Kidney (tissue), 13 donors: ENCODE measurements at regions not wholly inside any gene's neighbourhood (a gene's known extent, or its start where the extent isn't known, plus 50 kb on each side); places are given as distances from the start of the nearest gene placed in this dataset.

Experiments used
- DNase-seq, 5 donors: peaks; one replicate each; pipeline ENCODE4 v3.0.0-alpha.2; 2013 to 2020
- FAIRE-seq: peaks from 2 replicates; lab custom pipeline; 2012; peaks lifted over from hg19 to GRCh38; lab: Jason Lieb, UNC
- H3K27ac ChIP-seq, 2 donors: one replicate each; pipeline ENCODE4 v1.7.0; 2013; ENCODE audit warnings: low read depth in 2 of 2, low read length in 2 of 2, inconsistent platforms in 1 of 2
- H3K27me3 ChIP-seq: one replicate; pipeline ENCODE4 v1.7.1; 2013; ENCODE audit warnings: low read length, inconsistent platforms; ENCODE audit not compliant: control insufficient read depth, insufficient read depth
- H3K36me3 ChIP-seq, 3 donors: one replicate each; pipeline versions ENCODE4 v1.7.0 to v1.7.1; 2013; ENCODE audit warnings: low read length in 3 of 3, control low read depth in 1 of 3, inconsistent platforms in 1 of 3; ENCODE audit not compliant: insufficient read depth in 3 of 3, control insufficient read depth in 2 of 3
- H3K4me1 ChIP-seq, 3 donors: one replicate each; pipeline versions ENCODE4 v1.7.0 to v1.7.1; 2013; ENCODE audit warnings: low read length in 3 of 3, inconsistent platforms in 1 of 3, low read depth in 1 of 3; ENCODE audit not compliant: control insufficient read depth in 2 of 3, insufficient read depth in 2 of 3
- H3K4me3 ChIP-seq, 3 donors: one replicate each; pipeline versions ENCODE4 v1.7.0 to v1.8.1; 2013; ENCODE audit warnings: low read length in 3 of 3, control low read depth in 1 of 3, inconsistent platforms in 1 of 3
- H3K9ac ChIP-seq, 3 donors: one replicate each; pipeline versions ENCODE4 v1.7.0 to v1.7.1; 2013; ENCODE audit warnings: low read length in 3 of 3, control low read depth in 1 of 3, inconsistent platforms in 1 of 3
- H3K9me3 ChIP-seq, 3 donors: one replicate each; pipeline versions ENCODE4 v1.7.0 to v1.7.1; 2013; ENCODE audit warnings: low read length in 3 of 3, control low read depth in 1 of 3, inconsistent platforms in 1 of 3; ENCODE audit not compliant: control insufficient read depth in 2 of 3, insufficient read depth in 1 of 3
- intact Hi-C: fragments of 100-400 bp; cut with DNase I; formaldehyde crosslinking; loops from one replicate; pipeline ENCODE4 v1.11.1; 2022
- TF ChIP-seq, protein P1 (sequence below): IDR thresholded peaks from 3 replicates; pipeline ENCODE4 v1.5.1; 2012; ENCODE audit warnings: mild to moderate bottlenecking, moderate library complexity, borderline replicate concordance; ENCODE audit not compliant: insufficient read depth; ENCODE audit errors: extremely low read depth
- donor health status: control.
- donor health status: control.
- donor health status: control.
- donor health status: control.
- donor health status: control.
- donor health status: DM: yes; HTN: yes; CAD: no.
- donor health status: Normal renal cell carcinoma (clear cell type).

DNA sequence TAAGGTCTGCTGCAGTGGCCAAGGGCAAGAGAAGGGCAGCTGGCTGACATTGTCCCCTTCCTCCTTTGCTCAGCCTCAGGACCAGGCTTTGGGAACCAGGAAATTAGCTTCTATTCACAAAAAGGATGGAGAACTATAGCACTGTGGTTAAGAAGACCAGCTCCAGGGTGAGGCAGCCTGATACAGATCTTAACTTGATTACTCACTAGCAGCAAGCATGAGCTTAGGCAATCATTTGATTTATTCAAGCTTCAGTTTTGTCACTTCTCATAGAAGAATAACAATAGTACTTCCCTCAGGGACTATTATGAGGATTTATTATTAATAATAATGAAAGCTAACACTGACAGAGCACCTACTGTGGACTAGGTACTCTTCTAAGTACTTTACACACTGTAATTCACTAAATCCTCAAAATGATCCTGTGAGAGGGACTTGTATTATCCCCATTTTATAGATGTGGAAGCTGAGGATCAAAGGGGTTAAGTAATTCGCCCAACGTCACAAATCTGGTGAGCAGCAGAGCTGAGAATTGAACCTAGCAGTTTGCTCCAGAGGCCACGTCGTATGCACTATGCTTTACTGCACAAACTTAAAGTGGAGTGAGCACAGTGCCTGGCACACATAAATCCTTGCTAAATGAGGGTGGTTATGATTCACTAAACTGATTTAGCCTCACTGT is 130.4 kb upstream of the PAK3 start:
- no peaks in the 10 kb centered on the region for H3K27me3 ChIP-seq
- no peak overlapping the region for H3K27ac ChIP-seq
- no peaks in the 10 kb centered on the region for H3K9me3 ChIP-seq
- no peak for DNase-seq
- H3K4me3 ChIP-seq: no peak overlapping the region
- FAIRE-seq: no peak
- no peaks in the 10 kb centered on the region for H3K36me3 ChIP-seq
- no peaks in the 10 kb centered on the region for H3K4me1 ChIP-seq
- TF ChIP-seq, protein P1, sequence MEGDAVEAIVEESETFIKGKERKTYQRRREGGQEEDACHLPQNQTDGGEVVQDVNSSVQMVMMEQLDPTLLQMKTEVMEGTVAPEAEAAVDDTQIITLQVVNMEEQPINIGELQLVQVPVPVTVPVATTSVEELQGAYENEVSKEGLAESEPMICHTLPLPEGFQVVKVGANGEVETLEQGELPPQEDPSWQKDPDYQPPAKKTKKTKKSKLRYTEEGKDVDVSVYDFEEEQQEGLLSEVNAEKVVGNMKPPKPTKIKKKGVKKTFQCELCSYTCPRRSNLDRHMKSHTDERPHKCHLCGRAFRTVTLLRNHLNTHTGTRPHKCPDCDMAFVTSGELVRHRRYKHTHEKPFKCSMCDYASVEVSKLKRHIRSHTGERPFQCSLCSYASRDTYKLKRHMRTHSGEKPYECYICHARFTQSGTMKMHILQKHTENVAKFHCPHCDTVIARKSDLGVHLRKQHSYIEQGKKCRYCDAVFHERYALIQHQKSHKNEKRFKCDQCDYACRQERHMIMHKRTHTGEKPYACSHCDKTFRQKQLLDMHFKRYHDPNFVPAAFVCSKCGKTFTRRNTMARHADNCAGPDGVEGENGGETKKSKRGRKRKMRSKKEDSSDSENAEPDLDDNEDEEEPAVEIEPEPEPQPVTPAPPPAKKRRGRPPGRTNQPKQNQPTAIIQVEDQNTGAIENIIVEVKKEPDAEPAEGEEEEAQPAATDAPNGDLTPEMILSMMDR: no peak
- H3K9ac ChIP-seq: no peak overlapping the region
- intact Hi-C loops: no loop called here

DNA sequence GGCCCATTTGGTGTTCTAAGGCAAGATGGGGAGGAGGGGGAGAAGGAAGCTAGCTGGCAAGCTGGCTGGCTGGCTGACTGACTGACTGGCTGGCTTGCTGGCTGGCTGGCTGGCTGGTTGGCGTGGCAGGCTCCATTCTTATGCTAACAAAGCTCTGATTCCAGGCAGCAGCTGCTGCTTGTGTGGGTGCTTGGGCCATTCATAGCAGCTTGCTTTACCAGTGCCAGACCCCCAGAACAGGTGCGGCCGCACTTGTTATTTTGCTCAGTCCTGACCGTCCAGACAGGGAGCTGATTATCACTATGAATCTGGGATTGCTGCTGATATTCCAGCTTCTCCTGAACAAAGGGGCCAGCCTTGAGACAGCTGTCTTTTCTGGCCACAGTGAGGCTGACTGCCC is 131.2 kb upstream of the PAK3 start:
- Histone ChIP-seq H3K27ac (no peak overlapping the region), H3K36me3 (no peaks in the 10 kb centered on the region), H3K4me3 (no peak overlapping the region), H3K4me1 (no peaks in the 10 kb centered on the region), H3K9ac (no peak overlapping the region), H3K9me3 (no peaks in the 10 kb centered on the region), H3K27me3 (no peaks in the 10 kb centered on the region)
- intact Hi-C loops: no loop called here
- TF ChIP-seq, protein P1: no peak
- DNase-seq: no peak
- no peak for FAIRE-seq

DNA sequence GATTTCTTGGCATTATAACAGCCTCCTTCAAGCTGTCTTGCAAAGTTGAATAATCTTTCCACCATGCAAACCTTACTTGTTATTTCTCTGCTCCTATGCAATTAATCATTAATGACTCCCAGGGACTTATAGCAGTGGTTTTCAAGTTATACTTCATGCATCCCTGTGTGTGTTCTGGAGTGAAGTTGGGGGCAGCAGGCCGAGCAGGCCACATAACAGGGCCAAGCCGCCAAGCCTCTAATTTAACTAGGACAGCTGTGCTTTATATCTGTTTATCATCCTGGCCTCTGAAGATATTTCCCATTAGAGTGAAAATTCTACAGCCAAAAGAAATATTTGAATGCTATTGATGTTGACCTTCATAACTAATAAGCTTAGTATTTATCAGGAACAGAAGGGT is 133.5 kb upstream of the PAK3 start:
- intact Hi-C loops: no loop called here
- Histone ChIP-seq H3K9me3 (no peaks in the 10 kb centered on the region), H3K27ac (no peak overlapping the region), H3K4me1 (no peaks in the 10 kb centered on the region), H3K36me3 (no peaks in the 10 kb centered on the region), H3K9ac (no peak overlapping the region), H3K27me3 (no peaks in the 10 kb centered on the region), H3K4me3 (no peak overlapping the region)
- DNase-seq (peak in 1 of 5 donors; percentile 36), FAIRE-seq (no peak)
- TF ChIP-seq, protein P1: no peak

DNA sequence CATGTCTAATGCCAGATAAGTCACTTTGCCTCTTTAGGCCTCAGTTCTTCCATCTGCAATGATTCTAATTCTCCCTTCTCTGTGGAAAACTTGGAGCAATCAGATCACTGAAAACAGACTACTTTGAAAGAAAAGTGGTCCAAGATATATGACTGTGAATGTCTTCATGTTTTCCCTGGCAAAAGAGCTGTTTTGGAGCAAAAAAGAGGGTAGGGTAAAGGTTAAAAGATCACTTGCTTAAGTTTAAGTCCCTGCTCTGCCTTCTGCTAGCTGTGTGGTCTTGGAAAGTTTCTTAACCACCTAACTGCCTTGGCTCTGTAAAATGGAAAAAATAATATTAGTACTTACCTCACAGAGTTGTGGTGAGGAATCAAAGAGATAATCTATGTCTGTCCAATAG is 140.3 kb upstream of the PAK3 start:
- no peak overlapping the region for H3K4me3 ChIP-seq
- H3K27me3 ChIP-seq: no peaks in the 10 kb centered on the region
- intact Hi-C loops: no loop called here

More for the DNA sequence above, 140.3 kb upstream of the PAK3 start:
- DNase-seq: peak in 1 of 5 donors; percentile 47
- no peaks in the 10 kb centered on the region for H3K36me3 ChIP-seq
- H3K9me3 ChIP-seq: no peaks in the 10 kb centered on the region
- TF ChIP-seq, protein P1: no peak
- H3K9ac ChIP-seq: no peak overlapping the region
- FAIRE-seq: no peak
- H3K27ac ChIP-seq: no peak overlapping the region
- no peaks in the 10 kb centered on the region for H3K4me1 ChIP-seq
